Mesenchymal stem cell (in vitro differentiated cells and primary cell): ENCODE measurements at regions not wholly inside any gene's neighbourhood (a gene's known extent, or its start where the extent isn't known, plus 50 kb on each side); places are given as distances from the start of the nearest gene placed in this dataset.

Experiments
- DNase-seq: peaks from one replicate; pipeline ENCODE4 v3.0.0-alpha.2; 2013
- H2AFZ ChIP-seq: one replicate; pipeline ENCODE4 v1.6.1; 2013; ENCODE audit warnings: low read depth, mild to moderate bottlenecking, control low read depth, inconsistent platforms, low read length, moderate library complexity
- H2AK5ac ChIP-seq: 2 replicates; pipeline ENCODE4 v1.6.1; 2013; ENCODE audit warnings: low read length, moderate library complexity, mild to moderate bottlenecking, inconsistent platforms; ENCODE audit not compliant: severe bottlenecking
- H2BK120ac ChIP-seq: one replicate; pipeline ENCODE4 v1.6.1; 2013; ENCODE audit warnings: low read depth, mild to moderate bottlenecking, inconsistent platforms, low read length, moderate library complexity
- H2BK12ac ChIP-seq, 2 experiments: one replicate each; pipeline ENCODE4 v1.6.1; 2013; ENCODE audit warnings: inconsistent platforms in 2 of 2, low read length in 2 of 2, mild to moderate bottlenecking in 2 of 2, moderate library complexity in 2 of 2, control low read depth in 1 of 2
- H2BK15ac ChIP-seq: one replicate; pipeline ENCODE4 v1.6.1; 2013; ENCODE audit warnings: mild to moderate bottlenecking, low read depth, inconsistent platforms; ENCODE audit not compliant: poor library complexity, severe bottlenecking
- H2BK5ac ChIP-seq: 2 replicates; pipeline ENCODE4 v1.6.1; 2013; ENCODE audit warnings: low read depth, mild to moderate bottlenecking, low read length, control low read depth, inconsistent platforms; ENCODE audit not compliant: poor library complexity, severe bottlenecking
- H3K14ac ChIP-seq, 2 experiments: one replicate each; pipeline ENCODE4 v1.6.1; 2013; ENCODE audit warnings: inconsistent platforms in 2 of 2, low read length in 2 of 2, control low read depth in 1 of 2, mild to moderate bottlenecking in 1 of 2, moderate library complexity in 1 of 2
- H3K18ac ChIP-seq, 2 experiments: one replicate each; pipeline ENCODE4 v1.6.1; 2013; ENCODE audit warnings: inconsistent platforms in 2 of 2, low read length in 2 of 2, control low read depth in 1 of 2, low read depth in 1 of 2, mild to moderate bottlenecking in 1 of 2
- H3K23ac ChIP-seq, 2 experiments: one replicate each; pipeline ENCODE4 v1.6.1; 2013; ENCODE audit warnings: inconsistent platforms in 2 of 2, low read length in 2 of 2, mild to moderate bottlenecking in 2 of 2, moderate library complexity in 2 of 2, control low read depth in 1 of 2
- H3K27ac ChIP-seq: 2 replicates; pipeline ENCODE4 v1.5.1; 2013; ENCODE audit warnings: mild to moderate bottlenecking, moderate library complexity, low read length, control low read depth, inconsistent platforms; ENCODE audit not compliant: poor library complexity, severe bottlenecking
- H3K27me3 ChIP-seq, 2 experiments: 2 replicates each; pipeline versions ENCODE4 v1.6.1 to v1.7.0; 2013; ENCODE audit warnings: low read length in 2 of 2, mild to moderate bottlenecking in 2 of 2, moderate library complexity in 2 of 2, control low read depth in 1 of 2, inconsistent platforms in 1 of 2; ENCODE audit not compliant: control insufficient read depth in 1 of 2, insufficient read depth in 1 of 2
- H3K36me3 ChIP-seq, 2 experiments: 2 replicates each; pipeline versions ENCODE4 v1.6.1 to v1.7.0; 2013; ENCODE audit warnings: low read length in 2 of 2, control low read depth in 1 of 2, inconsistent platforms in 1 of 2, low read depth in 1 of 2, mild to moderate bottlenecking in 1 of 2; ENCODE audit not compliant: insufficient read depth in 2 of 2, control insufficient read depth in 1 of 2
- H3K4ac ChIP-seq, 2 experiments: one replicate each; pipeline ENCODE4 v1.6.1; 2013; ENCODE audit warnings: inconsistent platforms in 2 of 2, low read length in 2 of 2, mild to moderate bottlenecking in 2 of 2, moderate library complexity in 2 of 2, control low read depth in 1 of 2, low read depth in 1 of 2
- H3K4me1 ChIP-seq: 2 replicates; pipeline ENCODE4 v1.6.1; 2013; ENCODE audit warnings: low read depth, low read length, control low read depth; ENCODE audit not compliant: control insufficient read depth, insufficient read depth
- H3K4me2 ChIP-seq: 2 replicates; pipeline ENCODE4 v1.6.1; 2013; ENCODE audit warnings: low read length, mild to moderate bottlenecking, inconsistent platforms; ENCODE audit not compliant: poor library complexity, severe bottlenecking
- H3K4me3 ChIP-seq, 2 experiments: 2 replicates each; pipeline versions ENCODE4 v1.5.1 to v1.7.0; 2013; ENCODE audit warnings: low read length in 2 of 2, mild to moderate bottlenecking in 2 of 2, control low read depth in 1 of 2, low read depth in 1 of 2; ENCODE audit not compliant: insufficient read depth in 1 of 2
- H3K79me1 ChIP-seq: replicated peaks from 2 replicates; pipeline ENCODE4 v1.6.1; 2013; ENCODE audit warnings: mild to moderate bottlenecking, control low read depth, low read length, inconsistent platforms; ENCODE audit not compliant: poor library complexity, severe bottlenecking
- H3K9ac ChIP-seq: 2 replicates; pipeline ENCODE4 v1.7.0; 2013; ENCODE audit warnings: mild to moderate bottlenecking, low read length, moderate library complexity
- H3K9me3 ChIP-seq: 2 replicates; pipeline ENCODE4 v1.7.0; 2013; ENCODE audit warnings: mild to moderate bottlenecking, low read length; ENCODE audit not compliant: control insufficient read depth
- H4K8ac ChIP-seq: one replicate; pipeline ENCODE4 v1.6.1; 2013; ENCODE audit warnings: inconsistent platforms, mild to moderate bottlenecking, low read length, moderate library complexity
- H4K91ac ChIP-seq: one replicate; pipeline ENCODE4 v1.6.1; 2013; ENCODE audit warnings: mild to moderate bottlenecking, low read length, inconsistent platforms
- WGBS: methylation state at CpG from one replicate; pipeline ENCODE4 v1.1.7; 2013; ENCODE audit warnings: mixed read lengths; 5-methylcytosine and 5-hydroxymethylcytosine counted together

GRCh38 chr6:74103417-74103816 lies 407.4 kb downstream of the CD109 start:
- H2AFZ ChIP-seq = no peak overlapping the region
- no peaks in the 10 kb centered on the region for H3K4me1 ChIP-seq
- DNase-seq = no peak
- no peaks in the 10 kb centered on the region for H3K27me3 ChIP-seq
- no peak overlapping the region for H4K91ac ChIP-seq
- H3K9ac ChIP-seq = no peak overlapping the region
- no peak overlapping the region for H3K4me3 ChIP-seq
- no peaks in the 10 kb centered on the region for H3K9me3 ChIP-seq
- no peaks in the 10 kb centered on the region for H3K36me3 ChIP-seq
- H2BK12ac ChIP-seq = no peak overlapping the region
- H2AK5ac ChIP-seq = no peak overlapping the region
- no peaks in the 10 kb centered on the region for H3K79me1 ChIP-seq
- H2BK120ac ChIP-seq = no peak overlapping the region
- peak overlapping the region in 1 of 2 experiments; percentile 21 for H3K18ac ChIP-seq
- no peak overlapping the region for H2BK15ac ChIP-seq
- H4K8ac ChIP-seq = no peak overlapping the region
- no peak overlapping the region for H2BK5ac ChIP-seq
- H3K14ac ChIP-seq = no peak overlapping the region
- no peak overlapping the region for H3K27ac ChIP-seq
- H3K4me2 ChIP-seq = no peak overlapping the region
- H3K4ac ChIP-seq = no peak overlapping the region
- H3K23ac ChIP-seq = no peak overlapping the region

- Histone ChIP-seq H3K36me3 (no peaks in the 10 kb centered on the region), H2AK5ac (no peak overlapping the region), H3K4me2 (no peak overlapping the region), H3K4me3 (no peak overlapping the region), H3K27ac (no peak overlapping the region), H3K9me3 (no peaks in the 10 kb centered on the region), H3K9ac (no peak overlapping the region), H2BK15ac (no peak overlapping the region), H3K4me1 (no peaks in the 10 kb centered on the region), H3K23ac (no peak overlapping the region), H2BK120ac (no peak overlapping the region), H2AFZ (no peak overlapping the region), H3K18ac (no peak overlapping the region), H3K4ac (no peak overlapping the region), H3K79me1 (no peaks in the 10 kb centered on the region), H2BK5ac (no peak overlapping the region), H3K27me3 (no peaks in the 10 kb centered on the region), H4K8ac (no peak overlapping the region), H2BK12ac (no peak overlapping the region), H4K91ac (no peak overlapping the region), H3K14ac (no peak overlapping the region)
- DNase-seq = no peak
Observed at GRCh38 chr6:74100719-74101287, 404.8 kb downstream of the CD109 start.

GRCh38 chr6:74096329-74096728 lies 400.3 kb downstream of the CD109 start:
- H3K23ac ChIP-seq = no peak overlapping the region
- H3K4me1 ChIP-seq = no peaks in the 10 kb centered on the region
- no peaks in the 10 kb centered on the region for H3K9me3 ChIP-seq
- H3K9ac ChIP-seq = no peak overlapping the region
- H3K4ac ChIP-seq = no peak overlapping the region
- H2BK5ac ChIP-seq = no peak overlapping the region
- H3K4me2 ChIP-seq = no peak overlapping the region
- no peak overlapping the region for H3K18ac ChIP-seq
- no peak overlapping the region for H4K91ac ChIP-seq
- no peak overlapping the region for H2BK120ac ChIP-seq
- DNase-seq = no peak
- H3K36me3 ChIP-seq = no peaks in the 10 kb centered on the region
- H3K27ac ChIP-seq = no peak overlapping the region
- H3K4me3 ChIP-seq = no peak overlapping the region
- H3K79me1 ChIP-seq = no peaks in the 10 kb centered on the region
- peak overlapping the region; percentile 14 for H2AFZ ChIP-seq
- H2BK12ac ChIP-seq = peak overlapping the region in 1 of 2 experiments; percentile 52
- H2BK15ac ChIP-seq = no peak overlapping the region
- no peak overlapping the region for H4K8ac ChIP-seq
- no peak overlapping the region for H3K14ac ChIP-seq
- no peaks in the 10 kb centered on the region for H3K27me3 ChIP-seq
- no peak overlapping the region for H2AK5ac ChIP-seq

- Histone ChIP-seq H3K23ac (no peak overlapping the region), H2BK15ac (no peak overlapping the region), H3K14ac (no peak overlapping the region), H3K4me2 (no peak overlapping the region), H2BK120ac (no peak overlapping the region), H3K18ac (peak overlapping the region in 1 of 2 experiments; percentile 75), H3K79me1 (no peaks in the 10 kb centered on the region), H2BK12ac (peak overlapping the region in 1 of 2 experiments; percentile 2), H3K36me3 (no peaks in the 10 kb centered on the region), H3K4me1 (no peaks in the 10 kb centered on the region), H2AFZ (no peak overlapping the region), H2BK5ac (no peak overlapping the region), H3K4me3 (no peak overlapping the region), H3K27me3 (no peaks in the 10 kb centered on the region), H3K9me3 (no peaks in the 10 kb centered on the region), H2AK5ac (no peak overlapping the region), H4K91ac (no peak overlapping the region), H3K27ac (no peak overlapping the region), H3K9ac (no peak overlapping the region), H3K4ac (no peak overlapping the region), H4K8ac (no peak overlapping the region)
- no CpG with 5 or more reads among the region's 1 CpG for WGBS
- no peak for DNase-seq
Observed at GRCh38 chr6:74093361-74093760, 397.4 kb downstream of the CD109 start.
